ENCODE measurements at regions not wholly inside any gene's neighbourhood (a gene's known extent, or its start where the extent isn't known, plus 50 kb on each side); places are given as distances from the start of the nearest gene placed in this dataset.
"Not testable (repeated sequence)": the region's sequence is repeated elsewhere in the genome, so short reads cannot be mapped to it uniquely, and the experiment has no call there.

DNA sequence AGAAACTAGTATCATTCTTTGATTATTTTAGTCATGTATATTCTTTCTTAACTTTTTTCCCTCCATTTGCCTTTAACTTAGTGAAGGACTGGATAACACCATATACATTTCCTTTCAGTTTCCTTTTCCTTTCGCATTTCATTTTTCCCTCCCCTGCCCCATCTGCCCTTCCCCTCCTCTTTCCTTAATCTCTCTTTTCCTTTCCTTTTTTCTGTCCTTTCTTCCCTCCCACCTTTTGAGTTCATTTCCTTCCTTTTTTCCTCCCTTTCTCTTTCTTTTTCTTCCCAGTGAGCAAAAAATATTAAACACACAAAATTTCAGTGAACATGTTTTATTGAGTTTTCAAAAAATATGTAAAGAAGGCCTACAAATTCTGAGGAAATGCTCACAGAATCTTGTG, 373.3 kb downstream of the SRGAP2C start:
- not testable (repeated sequence) for FAIRE-seq; DNase-seq (ENCODE audit: insufficient read length, low spot score)

DNA sequence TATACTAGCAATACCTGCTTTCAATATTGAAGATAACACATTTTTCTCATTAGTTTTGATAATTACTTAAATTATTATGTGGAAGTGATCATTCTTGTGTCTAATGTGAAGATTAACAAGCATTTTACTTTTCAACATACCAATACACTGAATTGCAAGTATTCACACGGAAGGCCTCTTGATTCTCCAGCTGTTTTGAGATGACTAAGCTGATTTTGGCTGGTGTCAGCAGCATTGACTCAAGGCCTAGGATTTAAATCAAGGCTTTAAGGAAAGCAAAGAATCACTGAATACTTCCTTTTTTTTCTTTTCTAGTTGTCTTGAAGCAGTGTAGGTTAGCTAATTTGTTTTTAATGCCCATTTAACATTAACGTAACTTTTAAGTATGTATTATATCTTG, 373.7 kb downstream of the SRGAP2C start:
- no peak for DNase-seq (ENCODE audit: insufficient read length, low spot score)
- no peak for FAIRE-seq

DNA sequence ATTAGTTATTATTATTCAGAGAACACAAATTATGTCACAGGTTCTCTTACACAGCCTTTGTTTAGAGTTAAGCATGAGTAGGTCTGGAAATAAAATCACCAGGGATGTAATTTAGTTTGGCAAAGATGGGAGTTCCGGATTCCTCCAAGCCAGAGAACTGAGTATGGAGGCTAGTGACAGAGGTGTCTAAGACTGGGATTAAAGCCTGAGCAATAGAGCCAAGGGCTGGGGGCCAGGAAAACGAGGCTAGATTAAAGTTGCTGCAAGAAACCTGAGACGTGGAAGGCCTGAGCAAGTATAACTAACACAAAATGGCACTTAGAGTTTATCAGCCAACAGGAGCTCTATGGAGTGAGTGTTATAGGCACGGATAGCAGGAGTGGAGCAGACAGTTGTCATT, 381.6 kb downstream of the SRGAP2C start:
- no peak for DNase-seq (ENCODE audit: insufficient read length, low spot score)
- FAIRE-seq, result no peak

DNA sequence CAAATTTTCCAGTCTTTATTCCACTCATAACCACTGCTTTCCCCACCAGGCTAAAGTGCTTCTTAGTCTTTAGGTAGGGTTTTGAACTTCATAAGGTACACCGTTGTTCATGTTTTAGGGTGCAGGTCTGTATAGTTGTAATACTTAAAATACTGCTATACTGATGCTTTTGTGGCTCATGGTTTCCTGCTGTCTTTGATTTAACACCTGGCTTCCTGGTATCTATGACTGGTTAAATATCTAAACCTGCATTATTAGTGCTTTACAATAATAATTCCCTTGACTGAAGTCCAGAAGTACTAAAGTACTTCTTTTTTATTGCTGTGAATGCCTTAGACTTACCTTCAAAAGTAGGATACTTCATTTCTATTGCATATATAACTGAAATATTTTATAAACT, 384.7 kb downstream of the SRGAP2C start:
- no peak for DNase-seq (ENCODE audit: insufficient read length, low spot score)
- no peak for FAIRE-seq

DNA sequence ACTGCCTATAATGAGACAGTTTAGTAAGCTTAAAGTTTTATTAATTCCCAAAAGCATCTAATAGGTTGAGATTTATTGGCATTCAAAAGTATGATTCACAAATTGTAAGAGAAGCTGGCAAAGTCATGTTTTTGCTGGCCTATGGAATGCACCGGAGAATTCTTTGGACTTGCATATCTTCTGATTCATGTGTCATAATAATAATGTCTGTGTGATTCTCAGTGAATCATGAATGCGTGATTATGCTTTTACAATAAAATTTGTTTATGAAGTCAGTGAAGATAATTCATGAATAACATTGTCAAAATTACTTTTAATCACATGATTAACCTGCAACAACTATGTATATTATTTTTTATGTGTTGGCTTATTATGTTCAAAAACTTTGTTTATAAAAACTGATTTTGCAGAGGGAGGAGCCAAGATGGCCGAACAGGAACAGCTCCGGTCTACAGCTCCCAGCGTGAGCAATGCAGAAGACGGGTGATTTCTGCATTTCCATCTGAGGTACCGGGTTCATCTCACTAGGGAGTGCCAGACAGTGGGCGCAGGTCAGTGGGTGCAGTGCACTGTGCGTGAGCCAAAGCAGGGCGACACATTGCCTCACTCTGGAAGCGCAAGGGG, 389.2 kb downstream of the SRGAP2C start:
- DNase-seq (ENCODE audit: insufficient read length, low spot score); FAIRE-seq: not testable (repeated sequence)

DNA sequence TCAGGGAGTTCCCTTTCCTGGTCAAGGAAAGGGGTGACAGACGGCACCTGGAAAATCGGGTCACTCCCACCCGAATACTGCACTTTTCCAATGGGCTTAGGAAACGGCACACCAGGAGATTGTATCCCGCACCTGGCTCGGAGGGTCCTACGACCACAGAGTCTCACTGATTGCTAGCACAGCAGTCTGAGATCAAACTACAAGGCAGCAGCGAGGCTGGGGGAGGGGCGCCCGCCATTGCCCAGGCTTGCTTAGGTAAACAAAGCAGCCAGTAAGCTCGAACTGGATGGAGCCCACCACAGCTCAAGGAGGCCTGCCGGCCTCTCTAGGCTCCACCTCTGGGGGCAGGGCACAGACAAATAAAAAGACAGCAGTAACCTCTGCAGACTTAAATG, 389.7 kb downstream of the SRGAP2C start:
- FAIRE-seq; DNase-seq (ENCODE audit: insufficient read length, low spot score): not testable (repeated sequence)

DNA sequence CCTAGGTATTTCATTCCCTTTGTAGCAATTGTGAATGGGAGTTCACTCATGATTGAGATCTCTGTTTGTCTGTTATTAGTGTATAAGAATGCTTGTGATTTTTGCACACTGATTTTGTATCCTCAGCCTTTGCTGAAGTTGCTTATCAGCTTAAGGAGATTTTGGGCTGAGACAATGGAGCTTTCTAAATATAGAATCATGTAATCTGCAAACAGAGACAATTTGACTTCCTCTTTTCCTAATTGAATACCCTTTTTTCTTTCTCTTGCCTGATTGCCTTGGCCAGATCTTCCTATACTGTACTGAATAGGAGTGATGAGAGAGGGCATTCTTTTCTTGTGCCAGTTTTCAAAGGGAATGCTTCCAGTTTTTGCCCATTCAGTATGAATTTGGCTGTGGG, 398.1 kb downstream of the SRGAP2C start:
- DNase-seq (ENCODE audit: insufficient read length, low spot score); FAIRE-seq: not testable (repeated sequence)

DNA sequence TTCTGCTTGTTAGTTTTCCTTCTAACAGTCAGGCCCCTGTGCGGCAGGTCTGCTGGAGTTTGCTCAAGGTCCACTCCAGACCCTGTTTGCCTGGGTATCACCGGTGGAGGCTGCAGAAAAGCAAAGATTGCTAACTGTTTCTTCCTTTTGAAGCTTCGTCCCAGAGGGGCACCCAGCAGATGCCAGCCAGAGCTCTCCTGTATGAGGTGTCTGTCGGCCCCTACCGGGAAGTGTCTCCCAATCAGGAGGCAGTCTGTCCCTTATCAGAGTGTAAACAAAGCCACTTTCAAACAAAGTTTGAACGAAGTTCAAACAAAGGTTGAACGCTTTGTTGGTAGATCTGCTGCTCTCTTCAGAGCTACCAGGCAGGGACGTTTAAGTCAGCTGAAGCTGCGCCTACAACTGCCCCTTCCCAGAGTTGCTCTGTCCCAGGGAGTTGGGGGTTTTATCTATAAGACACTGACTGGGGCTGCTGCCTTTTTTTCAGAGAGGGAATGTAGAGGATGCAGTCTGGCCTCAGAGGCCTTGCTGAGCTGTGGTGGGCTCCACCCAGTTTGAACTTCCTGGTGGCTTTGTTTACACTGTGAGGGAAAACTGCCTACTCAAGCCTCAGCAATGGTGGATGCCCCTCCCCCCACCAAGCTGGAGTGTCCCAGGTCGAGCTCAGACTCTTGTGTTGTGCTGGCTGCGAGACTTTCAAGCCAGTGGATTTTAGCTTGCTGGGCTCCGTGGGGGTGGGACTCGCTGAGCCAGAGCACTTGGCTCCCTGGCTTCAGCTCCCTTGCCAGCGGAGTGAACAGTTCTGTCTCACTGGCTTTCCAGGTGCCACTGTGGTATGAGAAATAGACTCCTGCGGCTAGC, 401.8 kb downstream of the SRGAP2C start:
- FAIRE-seq, result no peak
- no peak for DNase-seq (ENCODE audit: insufficient read length, low spot score)

DNA sequence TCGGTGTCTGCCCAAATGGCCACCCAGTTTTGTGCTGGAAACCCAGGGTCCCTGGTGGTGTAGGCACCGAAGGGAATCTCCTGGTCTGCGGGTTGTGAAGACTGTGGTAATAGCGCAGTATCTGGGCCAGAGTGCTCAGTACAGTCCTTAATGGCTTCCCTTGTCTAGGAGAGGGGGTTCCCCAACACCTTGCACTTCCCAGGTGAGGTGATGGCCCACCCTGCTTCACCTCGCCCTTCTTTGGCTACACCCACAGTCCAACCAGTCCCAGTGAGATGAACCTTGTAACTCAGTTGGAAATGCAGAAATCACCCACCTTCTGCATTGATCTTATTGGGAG, 402.4 kb downstream of the SRGAP2C start:
- DNase-seq (ENCODE audit: insufficient read length, low spot score) (no peak), FAIRE-seq (no peak)

DNA sequence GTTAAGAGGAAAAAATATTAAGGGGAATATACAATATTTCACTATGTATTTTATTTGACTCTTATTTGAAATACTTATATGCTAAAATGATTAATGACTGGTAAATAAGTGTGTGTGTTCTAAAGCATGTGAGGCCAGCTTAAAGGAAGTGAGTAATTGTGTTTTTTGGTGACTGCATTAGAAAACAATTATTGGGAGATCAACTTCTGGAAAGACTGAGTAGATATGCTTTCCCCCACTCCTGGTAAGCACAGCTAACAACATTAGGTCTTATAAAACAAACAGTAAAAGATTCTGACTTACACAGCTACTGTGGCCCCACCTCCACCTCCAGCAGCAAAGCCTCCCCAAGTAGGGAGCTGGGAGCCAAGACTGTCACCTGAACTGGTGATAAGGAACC, 403.0 kb downstream of the SRGAP2C start:
- FAIRE-seq (no peak), DNase-seq (ENCODE audit: insufficient read length, low spot score) (no peak)

DNA sequence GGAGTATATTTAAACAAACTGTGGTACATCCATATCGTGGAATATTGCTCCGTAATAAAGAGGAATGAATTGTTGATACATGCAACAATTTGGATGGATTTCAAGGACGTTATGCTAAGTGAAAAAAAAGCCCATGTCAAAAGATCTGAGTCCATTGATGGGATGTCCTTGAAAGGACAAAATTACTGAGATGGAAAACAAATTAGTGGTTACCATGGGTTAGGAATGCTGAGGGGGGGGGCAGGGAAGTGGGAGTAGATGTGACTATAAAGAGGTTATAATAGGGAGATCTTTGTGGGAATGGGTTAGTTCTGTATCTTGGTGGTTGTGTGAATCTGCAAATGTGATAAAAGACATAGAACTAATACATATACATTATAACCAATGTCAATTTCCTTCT, 409.3 kb downstream of the SRGAP2C start:
- FAIRE-seq, result no peak
- DNase-seq (ENCODE audit: insufficient read length, low spot score), result no peak

DNA sequence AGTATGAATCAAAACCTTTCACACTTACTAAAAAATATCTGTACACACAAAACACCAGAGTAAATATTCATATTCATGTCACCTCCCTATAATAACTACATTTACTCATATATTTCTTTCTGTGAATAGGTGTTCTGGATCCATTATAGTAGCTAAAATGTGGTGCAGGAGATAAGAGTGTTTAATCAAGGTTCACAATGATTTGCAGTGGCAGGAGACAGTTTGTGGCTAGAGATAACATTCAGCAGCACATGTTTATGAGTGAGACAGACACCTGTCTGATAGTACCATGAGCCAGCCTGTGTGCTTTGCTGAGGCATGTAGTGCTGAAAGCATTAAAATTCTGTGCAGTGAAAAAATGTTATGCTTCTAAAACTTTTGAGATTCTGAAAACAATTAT, 410.3 kb downstream of the SRGAP2C start:
- FAIRE-seq, result no peak
- no peak for DNase-seq (ENCODE audit: insufficient read length, low spot score)

DNA sequence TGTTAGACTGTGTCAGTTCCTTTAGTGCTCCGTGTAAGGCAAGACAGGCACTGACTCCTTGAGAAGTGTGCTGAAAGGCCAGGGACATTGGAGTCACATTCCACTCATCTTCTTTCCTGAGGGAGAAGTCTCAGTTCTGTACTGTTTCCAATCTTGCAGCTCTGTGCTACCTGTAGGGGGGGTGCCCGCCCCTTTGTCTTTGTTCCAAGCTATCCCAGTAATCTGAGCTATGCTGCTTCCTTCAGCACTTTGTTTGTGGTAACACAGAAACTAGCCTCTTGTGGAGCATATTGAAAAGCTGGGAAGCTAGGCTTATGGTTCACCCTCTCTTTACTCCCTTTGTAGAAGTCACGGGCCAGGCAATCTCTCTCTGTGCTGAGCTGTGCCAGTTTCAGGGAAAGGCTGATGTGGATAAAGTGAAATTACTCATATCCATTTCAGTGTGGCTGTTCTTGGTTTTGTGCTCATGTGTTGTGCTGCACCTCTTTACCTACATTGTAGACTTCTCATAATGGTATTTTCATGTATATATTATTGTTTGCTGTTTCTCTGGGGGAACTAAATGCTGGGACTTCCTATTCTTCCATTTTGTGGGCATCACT, 420.2 kb downstream of the SRGAP2C start:
- not testable (repeated sequence) for FAIRE-seq; DNase-seq (ENCODE audit: insufficient read length, low spot score)

DNA sequence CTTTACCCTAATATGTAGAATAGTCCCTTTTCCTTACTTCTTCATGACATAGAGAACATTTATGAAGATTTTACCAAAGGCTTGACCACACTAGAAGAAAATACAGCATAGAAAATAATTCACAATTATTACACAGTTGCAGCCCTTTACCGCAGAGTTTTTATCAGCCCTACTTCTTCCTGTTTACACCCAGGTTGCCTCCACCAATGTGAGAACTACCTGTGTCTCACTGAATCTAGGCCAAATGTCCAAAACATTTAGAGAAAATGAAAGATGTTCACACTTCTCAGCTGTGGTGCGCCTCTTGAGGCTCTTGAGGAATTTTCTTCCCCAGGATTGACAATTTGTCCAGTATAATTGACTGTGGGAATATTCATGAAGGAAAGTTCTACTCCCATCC, 422.7 kb downstream of the SRGAP2C start:
- not testable (repeated sequence) for DNase-seq (ENCODE audit: insufficient read length, low spot score); FAIRE-seq
